Inflammatory macrophage treated with lipopolysaccharide for 4 hours (primary cell): ENCODE measurements at regions not wholly inside any gene's neighbourhood (a gene's known extent, or its start where the extent isn't known, plus 50 kb on each side); places are given as distances from the start of the nearest gene placed in this dataset.
"Not testable (repeated sequence)": the region's sequence is repeated elsewhere in the genome, so short reads cannot be mapped to it uniquely, and the experiment has no call there.

Experiments
- DNase-seq: peaks from one replicate; pipeline ENCODE4 v3.0.0-alpha.2; 2020

GRCh38 chr7:80346704-80347103 is 165.2 kb downstream of the GNAT3 start:
- no peak for DNase-seq

- DNase-seq: no peak
These were observed 176.2 kb downstream of the GNAT3 start for GRCh38 chr7:80335511-80336231.

GRCh38 chr7:80334908-80335307 is 177.0 kb downstream of the GNAT3 start:
- no peak for DNase-seq

DNA sequence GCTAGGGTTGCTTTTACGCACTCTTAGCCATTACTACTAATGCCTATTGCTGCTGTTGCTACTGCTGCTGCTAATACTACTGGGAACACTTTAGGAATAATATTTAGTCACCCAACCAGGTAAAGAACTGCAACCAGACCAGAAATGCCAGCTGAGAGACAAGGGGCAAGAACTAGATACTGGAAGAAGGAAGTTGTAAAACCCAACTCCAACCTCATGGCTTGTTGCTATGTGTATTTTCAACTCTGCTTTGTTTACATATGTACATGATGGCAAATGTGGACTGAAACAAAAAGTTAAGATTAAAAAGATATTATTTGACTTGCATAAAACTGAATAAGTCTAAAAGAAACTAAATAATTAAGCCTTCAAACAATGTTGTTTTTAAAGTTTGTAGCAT is 177.7 kb downstream of the GNAT3 start:
- no peak for DNase-seq

DNA sequence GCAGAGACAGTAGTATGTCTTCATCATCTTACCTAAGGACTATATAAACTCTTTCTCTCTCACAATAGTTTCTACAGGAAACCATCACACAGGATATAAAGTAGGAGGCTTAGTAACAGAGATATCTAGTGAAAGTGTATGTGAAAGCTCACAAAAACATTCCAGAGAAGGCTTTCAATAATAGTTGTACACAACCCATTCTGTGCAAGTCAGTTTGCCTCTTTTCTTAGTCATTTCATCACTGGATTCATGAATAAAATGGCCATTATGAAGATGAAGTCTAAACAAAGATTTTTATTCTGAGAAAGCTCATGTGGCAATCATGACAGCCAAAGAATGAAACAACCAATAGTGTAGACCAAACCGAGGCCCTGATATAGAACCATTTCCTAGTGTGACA is 178.8 kb downstream of the GNAT3 start:
- no peak for DNase-seq

GRCh38 chr7:80330434-80330833 is 181.4 kb downstream of the GNAT3 start:
- no peak for DNase-seq

DNA sequence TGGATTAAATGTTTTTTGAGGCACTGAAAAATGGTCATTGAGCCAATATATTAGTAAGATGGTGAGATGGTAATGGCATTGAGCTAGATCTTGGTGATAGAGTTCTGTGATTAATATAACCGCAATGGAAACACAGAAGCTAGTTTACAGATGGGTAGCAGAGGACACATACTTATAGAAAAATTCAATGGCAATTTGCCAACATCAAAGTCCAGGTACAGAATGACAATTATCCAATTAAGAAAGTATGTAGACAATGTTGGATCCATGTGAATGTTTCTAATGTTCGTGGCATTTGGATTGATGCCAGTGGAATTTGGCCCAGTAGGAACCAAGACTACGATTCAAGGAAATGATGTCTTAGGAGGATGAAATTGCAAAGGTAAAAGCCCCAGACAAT is 187.8 kb downstream of the GNAT3 start:
- no peak for DNase-seq

DNA sequence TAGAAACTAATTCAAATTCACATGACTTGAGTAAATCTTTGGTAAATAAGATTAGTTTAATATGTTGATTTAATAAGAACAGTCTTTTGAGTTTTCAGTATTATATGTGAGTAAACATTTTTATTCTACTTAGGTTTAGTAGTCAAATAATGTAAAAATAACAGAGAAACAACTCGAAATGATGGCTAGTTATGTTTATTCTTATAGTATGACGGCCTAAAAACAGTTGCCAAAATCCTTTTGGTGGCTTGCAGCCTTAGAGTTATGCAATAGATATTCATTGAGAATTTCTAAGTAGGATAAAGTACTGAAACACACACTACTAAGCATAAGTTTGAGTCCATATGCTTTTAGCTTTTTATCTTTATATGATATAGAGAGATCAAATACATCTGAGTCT is 184.8 kb downstream of the GNAI1 start:
- DNase-seq: no peak

DNA sequence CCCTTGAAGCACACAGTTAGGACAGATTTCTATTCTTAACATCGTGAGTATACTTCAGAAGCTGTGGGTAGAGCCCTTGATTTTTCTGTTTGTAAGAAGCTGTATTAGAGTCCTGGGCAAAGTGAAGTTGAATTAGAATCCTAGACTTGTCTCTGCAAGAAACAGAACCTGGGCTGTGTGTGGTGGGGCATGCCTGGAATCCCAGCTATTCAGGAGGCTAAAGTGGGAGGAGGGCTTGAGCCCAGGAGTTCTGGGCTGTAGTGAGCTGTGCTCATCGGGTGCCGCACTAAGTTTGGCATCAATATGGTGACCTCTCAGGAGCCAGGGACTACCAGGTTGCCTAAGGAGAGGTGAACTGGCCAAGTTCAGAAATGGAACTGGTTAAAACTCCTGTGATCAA is 183.4 kb downstream of the GNAI1 start:
- no peak for DNase-seq

GRCh38 chr7:80316811-80317210 is 182.2 kb downstream of the GNAI1 start:
- DNase-seq: no peak

DNA sequence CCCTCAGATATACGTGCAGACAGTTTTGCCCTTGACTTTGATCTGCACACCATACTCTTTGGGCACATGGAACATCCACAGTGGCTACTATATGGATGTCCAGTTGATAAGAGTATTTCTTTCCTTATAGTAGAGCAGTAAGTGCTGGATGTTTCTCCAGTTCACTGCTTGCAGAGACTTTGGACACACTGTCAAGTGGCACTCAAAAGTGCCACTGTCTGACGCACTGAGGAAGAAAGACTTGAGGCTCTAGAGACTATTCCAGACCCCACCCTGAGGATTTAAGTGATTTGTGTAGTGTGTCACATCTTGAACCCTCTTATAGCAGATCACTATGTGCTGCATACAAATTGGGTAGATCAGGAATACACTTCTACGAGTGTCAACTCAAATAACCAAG is 179.1 kb downstream of the GNAI1 start:
- no peak for DNase-seq

DNA sequence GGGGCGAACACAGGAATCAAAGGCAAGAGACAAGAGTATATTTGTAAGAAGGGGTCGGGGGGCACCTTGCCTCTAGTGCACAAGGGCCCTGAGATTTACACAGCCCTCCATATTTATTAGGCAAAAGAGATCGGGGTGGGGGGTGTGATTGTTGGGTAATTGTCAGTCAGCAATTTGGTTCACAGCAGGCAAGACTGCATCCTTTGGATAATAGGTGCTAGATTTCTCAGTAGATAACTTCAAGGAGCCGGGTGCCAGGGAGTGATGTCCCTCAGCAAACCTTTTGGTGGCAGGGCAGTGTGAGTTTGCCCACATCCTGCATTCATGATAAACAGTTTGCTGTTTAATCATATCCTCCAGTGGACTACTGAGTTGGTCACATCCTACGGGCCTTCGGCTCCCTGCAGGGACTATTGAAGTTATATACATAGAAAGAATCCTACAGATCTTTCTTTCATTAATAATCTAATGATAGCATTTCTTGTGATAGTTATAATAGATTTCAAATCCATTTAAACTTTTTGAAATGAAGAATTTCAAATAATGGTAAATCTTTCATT is 178.5 kb downstream of the GNAI1 start:
- DNase-seq: no peak

- no peak for DNase-seq
These were observed 177.6 kb downstream of the GNAI1 start for GRCh38 chr7:80312139-80312661.

DNA sequence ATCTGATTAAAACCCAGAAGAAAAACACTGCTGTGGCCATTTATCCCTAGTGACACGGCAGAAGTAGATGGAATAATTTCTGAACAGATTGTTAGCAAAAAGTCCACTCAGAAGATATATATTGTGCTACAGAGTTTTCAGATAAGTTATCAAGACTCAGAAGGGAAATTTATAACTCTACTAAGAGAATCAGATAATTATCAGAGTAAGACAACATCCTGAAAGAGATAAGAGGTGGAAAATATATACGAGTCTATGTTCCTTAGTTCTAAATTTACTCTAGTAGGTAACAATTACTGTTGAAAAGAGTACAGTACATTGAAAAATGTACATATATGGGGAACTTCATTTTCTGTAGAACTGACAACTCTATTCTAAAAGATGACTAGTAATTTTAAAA is 176.7 kb downstream of the GNAI1 start:
- DNase-seq: no peak

DNA sequence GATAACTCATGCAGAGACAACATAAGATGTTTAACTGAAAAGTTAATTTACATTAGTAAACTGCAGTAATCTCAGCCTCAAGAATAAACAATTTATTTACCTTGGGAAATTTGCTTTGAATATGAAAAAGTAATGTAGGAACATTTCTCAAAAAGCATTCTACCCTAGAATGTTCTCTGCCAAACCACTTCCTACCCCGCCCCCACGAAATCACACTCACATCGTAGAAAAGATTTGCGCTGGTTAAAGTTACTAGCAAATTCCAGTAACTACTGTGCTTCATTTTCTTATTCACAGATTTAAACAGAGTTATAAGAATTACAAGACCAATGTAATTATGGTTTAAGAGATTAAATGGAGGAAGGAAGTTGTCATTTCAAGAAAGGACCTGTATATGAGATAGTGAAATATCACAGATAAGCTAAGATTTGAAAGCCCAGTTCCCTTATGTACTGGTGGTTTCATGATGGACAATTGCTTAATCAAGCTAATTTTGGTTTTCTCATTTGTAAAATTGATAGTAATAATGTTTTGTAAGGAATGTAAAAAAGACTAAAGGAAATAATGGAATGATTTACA is 175.4 kb downstream of the GNAI1 start:
- DNase-seq: no peak

- DNase-seq: no peak
These were observed 174.7 kb downstream of the GNAI1 start for GRCh38 chr7:80309377-80309776.

DNA sequence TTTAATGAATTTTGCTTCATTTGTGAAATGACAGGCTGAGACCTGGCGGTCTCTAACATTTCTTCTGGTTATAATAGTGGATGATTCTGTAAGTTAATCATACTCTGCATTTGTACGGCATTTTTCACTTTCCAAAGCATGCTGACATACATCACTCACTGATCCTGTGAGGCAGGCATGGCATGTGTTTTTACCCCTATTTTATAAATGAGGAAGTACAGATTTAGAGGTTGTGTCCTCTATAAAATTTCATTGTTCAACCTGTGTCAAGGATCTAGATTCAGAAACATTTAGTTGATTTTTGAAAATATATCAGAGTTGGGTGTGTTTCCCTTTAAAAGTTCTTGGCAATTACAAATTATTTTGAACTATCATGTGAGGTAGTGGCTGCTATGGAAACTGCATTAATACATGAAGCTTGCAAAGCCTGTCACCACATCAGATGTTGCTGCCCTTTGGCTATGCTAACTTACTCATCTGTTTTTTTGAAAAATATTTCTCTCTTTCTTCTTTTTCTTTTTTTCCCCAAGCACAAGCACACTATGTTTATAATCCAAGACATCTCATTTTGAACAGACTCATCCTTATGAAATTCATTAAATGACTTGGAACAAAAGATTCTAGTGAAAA is 172.7 kb downstream of the GNAI1 start:
- no peak for DNase-seq

- DNase-seq: no peak
These were observed 168.7 kb downstream of the GNAI1 start for GRCh38 chr7:80303315-80303714.

- no peak for DNase-seq
These were observed 168.0 kb downstream of the GNAI1 start for GRCh38 chr7:80302636-80303035.

- no peak for DNase-seq
These were observed 167.4 kb downstream of the GNAI1 start for GRCh38 chr7:80302078-80302477.

GRCh38 chr7:80298201-80298600 is 163.6 kb downstream of the GNAI1 start:
- no peak for DNase-seq

DNA sequence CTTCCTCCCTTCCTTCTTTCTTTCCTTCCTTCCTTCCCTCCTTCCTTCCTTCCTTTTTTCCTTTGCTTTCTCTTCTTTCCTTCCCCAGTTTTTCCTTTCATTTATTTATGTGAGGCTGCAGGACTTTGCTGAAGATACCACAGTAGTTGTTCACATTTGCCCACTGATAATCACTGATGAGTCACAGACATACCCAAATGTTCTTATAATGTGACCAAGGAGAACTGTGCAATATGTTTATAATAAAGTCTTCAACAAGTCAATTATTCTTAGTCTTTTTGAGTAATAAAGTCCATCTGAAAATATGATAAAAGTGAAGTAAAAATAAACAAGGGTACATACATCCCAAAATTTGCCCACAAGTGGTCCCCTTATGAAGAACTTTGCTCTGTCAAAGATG is 159.7 kb downstream of the GNAI1 start:
- no peak for DNase-seq

DNA sequence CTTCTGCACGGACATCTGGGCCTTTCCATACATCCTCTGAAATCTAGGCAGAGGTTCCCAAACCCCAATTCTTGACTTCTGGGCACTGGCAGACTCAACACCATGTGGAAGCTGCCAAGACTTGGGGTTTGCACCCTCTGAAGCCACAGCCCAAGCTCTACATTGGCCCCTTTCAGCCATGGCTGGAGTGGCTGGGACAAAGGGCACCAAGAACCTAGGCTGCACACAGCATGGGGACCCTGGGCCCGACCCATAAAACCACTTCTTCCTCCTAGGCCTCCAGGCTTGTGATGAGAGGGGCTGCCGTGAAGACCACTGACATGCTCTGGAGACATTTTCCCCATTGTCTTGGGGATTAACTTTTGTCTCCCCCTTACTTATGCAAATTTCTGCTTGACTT is 158.0 kb downstream of the GNAI1 start:
- DNase-seq: not testable (repeated sequence)
